ENCODE measurements at regions not wholly inside any gene's neighbourhood (a gene's known extent, or its start where the extent isn't known, plus 50 kb on each side); places are given as distances from the start of the nearest gene placed in this dataset.
"Not testable (repeated sequence)": the region's sequence is repeated elsewhere in the genome, so short reads cannot be mapped to it uniquely, and the experiment has no call there.

DNA sequence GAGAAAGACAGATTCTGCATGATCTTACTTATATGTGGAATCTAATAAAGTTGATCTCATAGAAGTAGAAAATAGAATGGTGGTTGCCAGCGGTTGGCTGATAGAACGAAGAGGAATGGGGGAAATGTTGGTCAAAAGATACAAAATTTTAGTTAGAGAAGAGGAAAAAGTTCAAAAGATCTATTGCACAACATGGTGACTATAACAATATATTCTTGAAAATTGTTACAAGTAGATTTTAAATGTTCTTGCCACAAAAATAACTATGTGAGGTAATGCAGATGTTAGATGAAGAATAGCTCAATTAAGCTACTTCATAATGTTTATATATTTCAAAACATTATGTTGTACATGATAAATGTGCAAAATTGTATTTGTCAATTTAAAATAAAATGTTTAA, 112.3 kb upstream of the SMIM30 start:
- no peak for DNase-seq (ENCODE audit: low read depth in 2 of 2)

DNA sequence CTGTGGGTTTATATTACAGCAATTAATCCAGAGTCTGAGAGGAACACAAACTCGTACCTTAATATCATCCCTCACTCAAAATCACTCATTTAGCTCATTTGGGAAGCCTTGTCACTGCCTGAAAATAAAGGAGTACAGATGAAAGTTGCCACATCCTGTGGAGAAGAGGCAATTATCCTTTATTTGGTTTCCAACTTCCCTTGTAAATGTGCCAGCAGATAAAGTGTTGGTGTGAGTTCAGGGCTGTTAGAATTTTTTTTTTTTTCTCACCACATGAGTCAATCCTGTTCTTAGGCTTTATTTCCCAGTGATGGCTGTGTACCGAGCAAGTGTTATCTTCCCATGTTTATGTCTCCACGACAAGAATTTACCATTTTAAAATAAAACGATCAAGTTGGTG, 99.0 kb upstream of the SMIM30 start:
- no peak for DNase-seq (ENCODE audit: low read depth in 2 of 2)

DNA sequence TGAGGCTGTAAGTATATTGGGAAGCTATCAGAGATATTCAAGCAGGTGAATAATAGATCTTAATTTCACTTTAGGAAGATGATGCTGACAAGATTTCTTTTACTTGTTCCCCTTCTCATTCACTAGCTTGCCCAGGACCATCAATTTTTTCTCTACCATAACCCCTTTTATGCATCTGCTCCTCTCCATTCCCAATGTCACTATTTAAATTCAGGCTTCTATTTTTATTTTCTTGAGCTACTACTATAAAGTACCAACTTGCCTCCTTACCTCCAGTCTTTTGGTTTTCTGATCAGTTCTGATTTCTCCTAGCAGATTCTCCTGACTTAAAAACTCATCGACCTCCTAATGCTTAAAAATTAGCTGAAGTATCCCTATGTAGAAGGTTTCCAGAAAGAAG, 97.7 kb upstream of the SMIM30 start:
- DNase-seq (ENCODE audit: low read depth in 2 of 2), result no peak

DNA sequence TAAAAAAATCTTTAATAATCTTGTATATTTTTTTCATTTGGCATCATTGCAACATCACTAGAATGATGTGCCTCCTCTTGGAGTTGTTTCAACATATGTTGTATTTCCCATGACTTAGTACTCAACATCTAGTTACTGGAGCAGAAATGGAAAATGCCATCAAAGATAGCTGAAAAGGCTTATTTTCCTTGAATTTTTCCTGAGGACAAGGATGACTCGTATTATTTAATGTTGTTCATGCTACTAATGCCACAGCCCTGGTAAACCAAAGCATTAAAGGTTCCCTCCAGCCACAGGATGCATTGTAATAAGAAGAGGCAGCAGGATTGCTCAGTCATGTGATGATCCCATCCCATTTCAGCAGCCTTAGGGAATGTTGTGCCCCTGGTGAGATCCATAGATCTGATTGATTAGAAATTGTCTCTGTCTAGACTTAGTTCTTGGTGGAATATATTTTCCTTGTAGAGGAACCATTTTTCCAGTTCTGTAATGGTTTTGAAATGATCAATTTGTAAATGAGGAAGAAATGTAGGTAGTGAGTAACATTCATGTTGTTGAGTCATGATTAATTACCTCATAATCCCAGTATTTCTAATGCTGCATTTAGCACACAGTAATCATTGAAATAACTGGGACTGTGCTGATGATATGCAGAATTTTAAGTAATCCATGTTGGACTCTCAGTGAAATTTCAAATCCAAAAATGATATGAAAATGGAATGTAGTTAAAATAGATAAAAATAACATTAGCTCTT, 91.3 kb upstream of the SMIM30 start:
- DNase-seq (ENCODE audit: low read depth in 2 of 2), result no peak

DNA sequence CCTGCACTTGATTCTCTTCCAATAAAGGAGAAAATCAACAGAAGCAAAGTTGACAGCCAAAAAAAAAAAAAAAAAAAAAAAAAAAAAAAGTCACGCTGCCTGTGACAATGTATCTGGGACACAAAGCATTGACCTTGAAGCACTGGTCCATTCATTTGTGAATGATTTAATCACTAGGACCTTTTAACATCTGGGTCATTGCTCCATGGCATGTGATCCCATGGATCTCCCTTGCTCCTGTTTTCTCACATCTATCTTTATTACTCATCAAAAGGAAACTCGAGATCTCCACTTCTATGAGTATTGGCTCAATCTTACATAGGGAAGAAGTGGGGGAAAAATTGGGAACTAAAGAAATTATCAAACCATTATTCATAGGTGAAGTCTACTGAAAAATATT, 89.6 kb upstream of the SMIM30 start:
- no peak for DNase-seq (ENCODE audit: low read depth in 2 of 2)

DNA sequence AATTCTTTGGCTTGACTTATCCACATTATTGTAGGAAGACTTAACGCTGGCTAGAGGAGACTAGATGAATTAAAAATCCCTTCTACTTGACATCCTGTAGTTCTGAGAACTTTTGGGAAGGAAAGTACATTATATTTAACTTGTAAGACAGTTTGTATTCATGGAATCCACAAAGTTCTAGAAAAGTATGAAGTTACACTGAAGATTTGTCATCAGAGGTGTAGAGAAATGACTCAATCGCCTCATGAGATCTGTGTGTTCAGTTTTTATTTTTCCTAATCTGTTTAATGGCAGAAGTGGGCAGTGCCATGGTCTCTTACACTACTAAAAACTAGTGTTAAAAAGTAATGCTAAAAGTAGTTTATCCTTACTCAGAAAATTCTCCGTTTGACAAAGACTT, 89.1 kb upstream of the SMIM30 start:
- no peak for DNase-seq (ENCODE audit: low read depth in 2 of 2)

DNA sequence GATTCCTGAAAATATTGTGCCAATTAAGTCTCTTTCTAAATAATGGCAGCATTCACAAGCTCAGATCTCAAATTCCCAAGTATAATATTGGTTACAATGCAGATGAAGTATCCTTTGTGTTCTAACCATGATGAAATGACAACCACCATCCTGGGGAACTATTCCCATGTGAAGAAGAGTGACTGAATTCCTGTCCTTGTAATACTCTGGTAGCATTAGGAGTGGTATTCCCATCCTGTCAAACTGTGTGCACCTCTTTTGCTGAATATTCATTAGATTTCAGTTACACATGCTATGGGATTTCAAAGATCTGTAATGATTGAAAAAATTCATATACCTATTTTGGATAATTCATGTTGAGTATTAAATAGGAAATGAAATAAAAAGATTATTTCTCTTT, 86.1 kb upstream of the SMIM30 start:
- DNase-seq (ENCODE audit: low read depth in 2 of 2), result no peak

DNA sequence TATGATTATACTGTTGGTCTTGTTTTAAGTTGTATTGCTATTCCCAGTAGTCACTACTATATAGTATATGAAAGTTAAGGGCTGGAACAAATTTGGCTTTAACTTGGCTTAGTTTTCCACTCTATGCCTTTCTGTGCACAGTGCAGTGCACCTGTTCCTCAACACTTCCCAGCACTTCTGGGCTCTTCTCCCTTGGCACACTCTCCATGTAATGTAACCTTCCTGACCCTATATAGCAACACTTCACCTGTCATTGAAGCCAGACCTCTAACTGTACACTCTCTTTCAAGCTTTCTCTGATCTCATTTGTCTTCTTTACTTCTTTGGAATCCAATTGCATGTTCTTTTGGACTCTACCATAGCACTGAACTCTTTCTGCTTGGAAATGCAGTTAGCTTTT, 83.9 kb upstream of the SMIM30 start:
- no peak for DNase-seq (ENCODE audit: low read depth in 2 of 2)

DNA sequence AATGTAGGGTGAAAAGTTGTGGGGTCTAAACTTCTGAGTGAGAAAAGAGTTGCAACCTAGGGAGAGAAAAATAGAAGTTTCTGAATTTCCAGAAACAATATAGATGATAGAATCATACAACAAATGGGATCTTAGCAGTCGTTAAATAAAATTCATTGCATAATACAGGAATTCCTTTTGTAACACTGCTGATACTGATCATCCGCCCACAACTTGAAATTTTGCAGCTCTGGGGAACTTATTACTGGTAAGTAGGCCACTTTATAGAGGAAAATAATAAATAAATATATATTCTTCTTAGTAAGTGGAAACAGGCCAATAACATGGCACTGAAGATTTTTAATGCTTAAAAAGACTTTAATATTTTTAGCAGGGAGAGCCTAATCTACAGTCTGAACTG, 81.9 kb upstream of the SMIM30 start:
- DNase-seq (ENCODE audit: low read depth in 2 of 2), result no peak

DNA sequence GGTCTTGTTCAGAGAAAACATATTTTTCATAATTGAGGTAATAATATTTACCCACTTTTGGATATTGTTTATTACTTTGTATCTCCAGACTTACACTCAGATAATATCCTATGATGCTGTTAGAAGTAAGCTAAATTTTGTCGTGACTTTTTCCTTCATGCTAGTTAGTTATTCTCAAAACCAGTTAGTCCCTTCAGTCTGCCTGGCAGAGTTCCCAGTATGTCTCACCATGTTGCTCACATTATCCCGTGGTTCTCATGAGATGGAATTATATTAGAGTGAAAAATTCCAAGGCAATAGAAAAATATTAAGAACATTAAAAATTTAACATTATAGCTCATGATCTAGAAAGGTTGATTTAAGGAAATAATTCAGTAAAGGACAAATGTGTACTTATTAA, 81.5 kb upstream of the SMIM30 start:
- DNase-seq (ENCODE audit: low read depth in 2 of 2), result no peak

DNA sequence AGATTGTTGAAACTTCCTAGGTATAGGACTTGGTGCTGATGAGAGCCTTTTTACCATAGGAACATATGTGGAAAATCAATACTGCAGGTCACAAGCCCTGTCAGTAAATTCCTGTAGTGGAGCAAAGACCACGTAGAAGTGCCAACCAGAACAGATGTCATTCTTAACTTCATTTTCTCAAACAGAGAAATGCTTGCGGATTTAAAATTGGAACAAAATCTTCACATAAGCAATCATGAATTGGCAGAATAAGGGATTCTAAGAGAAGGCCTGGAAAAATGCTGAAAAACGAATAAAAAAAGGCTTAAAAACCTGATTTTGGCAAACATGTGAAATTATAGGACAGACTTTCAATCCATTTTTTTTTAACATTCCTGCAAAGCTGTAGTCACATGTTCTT, 80.8 kb upstream of the SMIM30 start:
- no peak for DNase-seq (ENCODE audit: low read depth in 2 of 2)

DNA sequence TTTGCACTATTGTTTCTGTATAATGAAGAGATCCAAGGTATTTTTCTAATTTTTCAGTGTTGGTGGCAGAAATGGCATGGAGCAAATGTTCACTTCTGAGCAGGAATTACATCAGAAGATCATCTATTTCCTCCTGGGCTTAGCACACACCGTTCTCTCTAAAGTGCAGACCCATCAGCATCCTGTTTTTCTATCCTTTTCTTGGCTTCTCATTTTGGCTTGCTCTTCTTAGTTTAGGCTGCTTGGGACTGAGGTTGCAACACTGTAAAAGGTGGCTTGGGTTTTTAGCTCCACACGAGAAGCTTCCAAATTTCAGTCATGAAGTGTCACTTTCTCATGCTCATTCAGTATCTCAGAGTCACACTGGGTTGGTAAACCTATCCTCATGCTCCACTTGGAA, 79.9 kb upstream of the SMIM30 start:
- no peak for DNase-seq (ENCODE audit: low read depth in 2 of 2)

DNA sequence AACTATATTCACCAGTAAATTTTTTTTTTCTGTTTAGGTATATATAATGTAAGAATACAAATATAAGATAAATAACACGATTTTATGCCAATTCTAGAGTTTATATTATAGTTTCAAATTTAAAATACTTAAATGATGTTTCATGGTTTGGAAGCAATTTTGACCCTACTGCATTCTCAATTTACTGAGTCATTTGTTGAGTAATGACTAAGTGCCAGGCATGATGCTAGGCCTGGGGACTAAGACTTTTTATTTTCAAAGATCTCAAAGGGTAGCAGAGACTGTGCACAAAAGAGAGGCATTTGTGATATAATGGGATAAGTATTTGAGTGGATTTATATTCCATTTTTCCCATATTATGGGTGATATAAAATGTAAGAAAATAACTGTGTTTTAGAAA, 78.9 kb upstream of the SMIM30 start:
- no peak for DNase-seq (ENCODE audit: low read depth in 2 of 2)

DNA sequence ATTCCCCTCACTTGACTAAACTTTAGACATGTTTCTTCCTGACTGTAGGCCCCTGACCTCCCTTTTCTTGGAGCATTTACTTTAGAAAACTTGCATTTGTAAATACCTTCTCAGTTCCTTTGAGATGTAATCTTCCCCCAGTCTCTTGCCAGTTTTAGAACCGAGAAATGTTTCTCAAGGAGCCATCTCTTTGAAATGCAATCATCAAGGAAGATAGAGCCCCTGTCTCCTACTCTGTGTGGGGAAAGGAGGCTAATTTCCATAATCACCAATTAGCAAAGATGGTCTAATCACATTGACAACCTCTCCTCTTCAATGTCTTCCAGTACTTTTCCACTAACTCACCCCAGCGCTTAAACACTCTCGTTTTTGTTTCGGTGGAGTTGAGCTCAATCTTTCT, 70.0 kb upstream of the SMIM30 start:
- no peak for DNase-seq (ENCODE audit: low read depth in 2 of 2)

DNA sequence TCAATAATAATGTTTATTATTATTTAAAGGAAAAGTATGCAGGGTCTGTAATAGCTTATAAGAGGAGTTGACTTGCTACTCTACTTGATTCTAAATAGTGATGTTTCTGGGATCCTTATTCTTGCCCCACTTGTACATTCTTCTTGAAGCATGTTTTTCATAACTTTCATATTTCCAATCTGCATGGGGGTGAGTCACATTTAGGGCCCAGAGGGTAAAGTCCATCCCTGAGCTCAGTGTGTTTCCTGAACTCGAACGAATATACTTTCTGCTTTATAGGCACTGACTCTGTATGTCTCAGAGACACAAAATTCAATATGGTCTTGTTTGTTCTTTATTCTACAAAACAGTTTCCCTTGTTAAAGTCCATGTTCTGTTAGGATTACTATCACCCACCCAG, 61.0 kb upstream of the SMIM30 start:
- no peak for DNase-seq (ENCODE audit: low read depth in 2 of 2)

DNA sequence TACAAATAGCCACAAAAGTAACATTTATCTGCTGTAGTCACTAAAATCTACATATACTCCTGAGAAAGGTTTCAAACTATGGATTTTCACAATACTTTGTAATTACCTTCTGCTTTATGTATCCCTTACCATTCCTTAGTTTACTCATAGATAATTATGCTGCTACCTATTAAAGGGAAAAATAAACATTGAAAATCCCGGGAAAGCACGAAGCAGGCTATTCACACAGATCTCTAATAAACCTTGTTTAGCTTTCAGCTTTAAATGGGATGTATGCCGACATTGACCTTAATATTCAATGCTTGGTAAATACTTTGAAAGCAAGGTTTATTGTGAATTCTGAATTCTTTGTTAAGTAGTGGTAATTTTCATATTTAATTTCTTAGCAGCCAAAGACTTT, 58.5 kb upstream of the SMIM30 start:
- DNase-seq (ENCODE audit: low read depth in 2 of 2), result no peak

DNA sequence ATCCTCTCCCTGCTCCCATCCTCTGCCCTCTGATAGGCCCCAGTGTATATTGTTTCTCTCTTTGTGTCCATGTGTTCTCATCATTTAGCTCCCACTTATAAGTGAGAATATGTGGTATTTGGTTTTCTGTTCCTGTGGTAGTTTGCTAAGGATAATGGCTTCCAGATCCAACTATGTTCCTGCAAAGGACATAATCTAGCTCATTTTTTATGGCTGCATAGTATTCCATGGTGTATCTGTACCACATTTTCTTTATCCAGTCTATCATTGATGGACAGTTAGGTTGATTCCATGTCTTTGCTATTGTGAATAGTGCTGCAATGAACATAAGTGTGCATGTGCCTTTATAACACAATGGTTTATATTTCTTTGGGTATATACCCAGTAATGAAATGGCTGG, 57.8 kb upstream of the SMIM30 start:
- not testable (repeated sequence) for DNase-seq (ENCODE audit: low read depth in 2 of 2)

DNA sequence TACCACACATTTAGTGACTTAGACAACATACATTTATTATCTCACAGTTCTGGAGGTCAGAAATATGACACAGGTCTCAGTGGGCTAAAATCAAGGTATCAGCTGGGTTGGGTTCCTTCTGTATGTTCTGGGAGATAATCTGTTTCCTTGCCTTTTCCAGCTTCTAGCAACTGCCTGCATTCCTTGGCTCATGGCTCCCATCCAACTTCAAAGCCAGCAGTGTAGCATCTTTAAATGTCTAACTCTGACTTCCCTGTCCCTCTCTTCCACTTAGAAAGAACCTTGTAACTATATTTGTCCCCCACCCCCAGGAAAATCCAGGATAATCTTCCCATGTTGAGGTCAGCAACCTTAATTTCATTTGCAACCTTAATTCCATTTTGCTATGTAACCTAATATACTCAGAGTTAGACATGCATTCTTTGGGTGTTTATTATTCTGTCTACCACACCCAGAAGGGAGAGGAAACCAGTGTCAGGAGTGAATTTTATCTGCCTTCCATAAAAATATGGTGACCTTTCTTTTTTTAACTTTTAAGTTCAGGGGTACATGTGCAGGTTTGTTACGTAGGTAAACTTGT, 57.3 kb upstream of the SMIM30 start:
- DNase-seq (ENCODE audit: low read depth in 2 of 2), result no peak

DNA sequence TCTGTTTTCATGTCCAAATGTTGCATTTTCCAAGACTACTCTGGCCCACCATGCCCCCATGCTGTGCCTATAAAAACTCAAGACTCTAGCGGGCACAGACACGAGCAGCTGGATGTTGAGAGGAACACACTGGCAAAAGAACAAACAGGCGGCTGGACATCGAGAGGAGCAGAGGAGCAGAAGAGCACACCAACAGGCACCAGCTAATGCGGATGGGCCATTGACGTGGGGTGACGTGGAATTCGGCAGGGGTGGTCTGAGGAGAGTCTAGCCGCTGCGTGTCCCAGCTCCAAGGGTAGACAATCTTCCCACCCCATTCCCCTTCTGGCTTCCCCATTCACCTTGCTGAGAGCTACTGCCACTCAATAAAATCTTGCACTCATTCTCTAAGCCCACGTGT, 54.4 kb upstream of the SMIM30 start:
- no peak for DNase-seq (ENCODE audit: low read depth in 2 of 2)

DNA sequence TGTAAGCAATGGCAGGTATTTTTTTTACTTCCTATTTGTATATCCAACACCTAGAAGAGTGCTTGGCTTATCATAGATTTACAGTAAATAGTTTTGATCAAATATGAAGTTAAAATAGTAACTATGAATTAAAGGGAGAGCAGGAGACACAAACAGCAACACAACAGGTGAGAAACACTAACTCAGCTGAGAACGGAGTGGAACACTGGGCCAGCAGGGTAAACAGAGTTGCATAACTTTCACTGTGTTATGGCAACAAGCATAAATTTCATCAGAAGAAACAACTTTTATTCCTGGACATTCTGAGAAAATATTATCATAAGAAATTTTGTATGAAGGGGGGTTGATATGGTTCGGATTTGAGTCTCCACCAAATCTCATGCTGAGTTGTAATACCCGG, 52.2 kb upstream of the SMIM30 start:
- DNase-seq (ENCODE audit: low read depth in 2 of 2), result no peak
